ENCODE measurements at regions not wholly inside any gene's neighbourhood (a gene's known extent, or its start where the extent isn't known, plus 50 kb on each side); places are given as distances from the start of the nearest gene placed in this dataset.
"Not testable (repeated sequence)": the region's sequence is repeated elsewhere in the genome, so short reads cannot be mapped to it uniquely, and the experiment has no call there.

GRCh38 chr4:85177679-85178078 lies 211.2 kb upstream of the WDFY3 start:
- no peaks in the 10 kb centered on the region for H3K36me3 ChIP-seq (ENCODE audit: control insufficient read depth in 4 of 4, insufficient read depth in 4 of 4, low read length in 4 of 4)
- DNase-seq = no peak
- no peak overlapping the region for H3K9ac ChIP-seq (ENCODE audit: insufficient read depth in 1 of 2, low read length in 2 of 2)
- H3K4me1 ChIP-seq (ENCODE audit: control insufficient read depth in 5 of 5, insufficient read depth in 5 of 5, low read length in 5 of 5) = peaks cover 0 to 2% (median 0%) of the 10 kb centered on the region in 5 donors
- no peaks in the 10 kb centered on the region for H3K9me3 ChIP-seq (ENCODE audit: control insufficient read depth in 4 of 4, insufficient read depth in 3 of 4, low read length in 3 of 4)
- ATAC-seq (ENCODE audit: insufficient read depth, low FRiP score) = no peak
- no peak overlapping the region for H3K4me3 ChIP-seq
- H3K27me3 ChIP-seq (ENCODE audit: control insufficient read depth in 3 of 3, insufficient read depth in 3 of 3, low read length in 2 of 3) = no peaks in the 10 kb centered on the region
- TF ChIP-seq CTCF (IDR thresholded peaks at IDR 0.05; ENCODE audit: control extremely low read depth, extremely low read depth) = no peak
- no peak overlapping the region for H3K27ac ChIP-seq (ENCODE audit: low read depth in 1 of 2, low read length in 1 of 2)

- no peak overlapping the region for H3K4me3 ChIP-seq
- 77% methylated on average over 3 of the region's 3 CpGs for WGBS, 2 donors
- H3K27me3 ChIP-seq (ENCODE audit: control insufficient read depth in 3 of 3, insufficient read depth in 3 of 3, low read length in 2 of 3) = no peaks in the 10 kb centered on the region
- ATAC-seq (ENCODE audit: insufficient read depth, low FRiP score) (no peak), DNase-seq (no peak)
- TF ChIP-seq CTCF (IDR thresholded peaks at IDR 0.05; ENCODE audit: control extremely low read depth, extremely low read depth) = no peak
- no peak overlapping the region for H3K27ac ChIP-seq (ENCODE audit: low read depth in 1 of 2, low read length in 1 of 2)
- H3K9me3 ChIP-seq (ENCODE audit: control insufficient read depth in 4 of 4, insufficient read depth in 3 of 4, low read length in 3 of 4) = no peaks in the 10 kb centered on the region
- no peak overlapping the region for H3K9ac ChIP-seq (ENCODE audit: insufficient read depth in 1 of 2, low read length in 2 of 2)
- H3K36me3 ChIP-seq (ENCODE audit: control insufficient read depth in 4 of 4, insufficient read depth in 4 of 4, low read length in 4 of 4) = no peaks in the 10 kb centered on the region
- peaks cover 0 to 2% (median 0%) of the 10 kb centered on the region in 5 donors for H3K4me1 ChIP-seq (ENCODE audit: control insufficient read depth in 5 of 5, insufficient read depth in 5 of 5, low read length in 5 of 5)
Observed at GRCh38 chr4:85180533-85180932, 214.0 kb upstream of the WDFY3 start.

- no peaks in the 10 kb centered on the region for H3K27me3 ChIP-seq (ENCODE audit: control insufficient read depth in 3 of 3, insufficient read depth in 3 of 3, low read length in 2 of 3)
- H3K36me3 ChIP-seq (ENCODE audit: control insufficient read depth in 4 of 4, insufficient read depth in 4 of 4, low read length in 4 of 4) = no peaks in the 10 kb centered on the region
- DNase-seq = no peak
- H3K4me1 ChIP-seq (ENCODE audit: control insufficient read depth in 5 of 5, insufficient read depth in 5 of 5, low read length in 5 of 5) = no peaks in the 10 kb centered on the region
- 63% methylated on average over 1 of the region's 1 CpG for WGBS, 2 donors
- H3K27ac ChIP-seq (ENCODE audit: low read depth in 1 of 2, low read length in 1 of 2) = no peak overlapping the region
- H3K9me3 ChIP-seq (ENCODE audit: control insufficient read depth in 4 of 4, insufficient read depth in 3 of 4, low read length in 3 of 4) = no peaks in the 10 kb centered on the region
- H3K4me3 ChIP-seq = no peak overlapping the region
- no peak for TF ChIP-seq CTCF (IDR thresholded peaks at IDR 0.05; ENCODE audit: control extremely low read depth, extremely low read depth)
- H3K9ac ChIP-seq (ENCODE audit: insufficient read depth in 1 of 2, low read length in 2 of 2) = no peak overlapping the region
- no peak for ATAC-seq (ENCODE audit: insufficient read depth, low FRiP score)
Observed at GRCh38 chr4:85187106-85187505, 220.6 kb upstream of the WDFY3 start.

- H3K4me3 ChIP-seq; ATAC-seq (ENCODE audit: insufficient read depth, low FRiP score); H3K27ac ChIP-seq (ENCODE audit: low read depth in 1 of 2, low read length in 1 of 2); H3K9ac ChIP-seq (ENCODE audit: insufficient read depth in 1 of 2, low read length in 2 of 2); H3K36me3 ChIP-seq (ENCODE audit: control insufficient read depth in 4 of 4, insufficient read depth in 4 of 4, low read length in 4 of 4); DNase-seq; H3K27me3 ChIP-seq (ENCODE audit: control insufficient read depth in 3 of 3, insufficient read depth in 3 of 3, low read length in 2 of 3); H3K4me1 ChIP-seq (ENCODE audit: control insufficient read depth in 5 of 5, insufficient read depth in 5 of 5, low read length in 5 of 5); H3K9me3 ChIP-seq (ENCODE audit: control insufficient read depth in 4 of 4, insufficient read depth in 3 of 4, low read length in 3 of 4): not testable (repeated sequence)
- WGBS, 2 donors = 75 to 76% methylated on average over 7 of the region's 7 CpGs
Observed at GRCh38 chr4:85196015-85196414, 229.5 kb upstream of the WDFY3 start.
